Peyer's patch (tissue), 4 donors: ENCODE measurements at regions not wholly inside any gene's neighbourhood (a gene's known extent, or its start where the extent isn't known, plus 50 kb on each side); places are given as distances from the start of the nearest gene placed in this dataset.

Experiments used
- DNase-seq, 3 donors: peaks; one replicate each; pipeline ENCODE4 v3.0.0-alpha.2; 2017 to 2019
- H3K27ac ChIP-seq, 4 donors: fragments of 200-600 bp; sonication (generic); one replicate each; pipeline ENCODE4 v1.5.1; 2016 to 2019
- H3K27me3 ChIP-seq, 2 donors: fragments of 200-600 bp; sonication (generic); one replicate each; pipeline ENCODE4 v1.5.1; 2019
- H3K36me3 ChIP-seq, 3 donors: fragments of 200-600 bp; sonication (generic); one replicate each; pipeline ENCODE4 v1.5.1; 2016 to 2019
- H3K4me1 ChIP-seq, 4 donors: fragments of 200-600 bp; sonication (generic); one replicate each; pipeline ENCODE4 v1.5.1; 2016 to 2019
- H3K4me3 ChIP-seq, 4 donors: fragments of 200-600 bp; sonication (generic); 1 replicate in 3 of 4; 2 replicates in 1 of 4; pipeline ENCODE4 v1.5.1; 2016 to 2019; ENCODE audit warnings: mild to moderate bottlenecking in 1 of 4
- H3K9me3 ChIP-seq, 4 donors: fragments of 200-600 bp; sonication (generic); one replicate each; pipeline ENCODE4 v1.5.1; 2016 to 2019; ENCODE audit warnings: mild to moderate bottlenecking in 1 of 4
- CTCF ChIP-seq, 6 experiments: fragments of 450-650 bp in 4 of 6; fragments of 200-600 bp in 2 of 6; sonication (generic) in 1 of 6; IDR thresholded peaks; one replicate each; pipeline ENCODE4 v1.5.1; 2017 to 2019; ENCODE audit warnings: antibody characterized with exemption in 6 of 6, mild to moderate bottlenecking in 3 of 6, moderate library complexity in 1 of 6
- POLR2A ChIP-seq, 2 donors: fragments of 450-650 bp; IDR thresholded peaks; one replicate each; pipeline ENCODE4 v1.5.1; 2017; ENCODE audit warnings: antibody characterized with exemption in 2 of 2, mild to moderate bottlenecking in 2 of 2, moderate library complexity in 2 of 2

- Histone ChIP-seq H3K4me1 (no peaks in the 10 kb centered on the region), H3K27ac (no peak overlapping the region), H3K4me3 (no peak overlapping the region), H3K9me3 (no peaks in the 10 kb centered on the region), H3K36me3 (no peaks in the 10 kb centered on the region), H3K27me3 (no peaks in the 10 kb centered on the region)
- DNase-seq: no peak
- TF ChIP-seq CTCF (IDR thresholded peaks at IDR 0.05): no peak
These were observed 941.0 kb upstream of the CHORDC1 start for GRCh38 chr11:91163619-91164451.

- no peak for DNase-seq
- H3K36me3 ChIP-seq: no peaks in the 10 kb centered on the region
- no peaks in the 10 kb centered on the region for H3K9me3 ChIP-seq
- H3K27me3 ChIP-seq: no peaks in the 10 kb centered on the region
- TF ChIP-seq CTCF (IDR thresholded peaks at IDR 0.05): no peak
- TF ChIP-seq POLR2A (IDR thresholded peaks at IDR 0.05): no peak
- no peak overlapping the region for H3K4me3 ChIP-seq
- H3K27ac ChIP-seq: no peak overlapping the region
- no peaks in the 10 kb centered on the region for H3K4me1 ChIP-seq
These were observed 937.8 kb upstream of the CHORDC1 start for GRCh38 chr11:91160661-91161060.

GRCh38 chr11:91158891-91159537 is 936.2 kb upstream of the CHORDC1 start:
- Histone ChIP-seq H3K9me3 (no peaks in the 10 kb centered on the region), H3K4me1 (no peaks in the 10 kb centered on the region), H3K36me3 (no peaks in the 10 kb centered on the region), H3K4me3 (no peak overlapping the region), H3K27ac (no peak overlapping the region), H3K27me3 (no peaks in the 10 kb centered on the region)
- no peak for TF ChIP-seq POLR2A (IDR thresholded peaks at IDR 0.05)
- no peak for TF ChIP-seq CTCF (IDR thresholded peaks at IDR 0.05)
- DNase-seq: no peak

GRCh38 chr11:91158297-91158696 is 935.4 kb upstream of the CHORDC1 start:
- no peaks in the 10 kb centered on the region for H3K36me3 ChIP-seq
- H3K4me3 ChIP-seq: no peak overlapping the region
- no peaks in the 10 kb centered on the region for H3K27me3 ChIP-seq
- no peak for DNase-seq
- H3K4me1 ChIP-seq: no peaks in the 10 kb centered on the region
- TF ChIP-seq CTCF (IDR thresholded peaks at IDR 0.05) (no peak), POLR2A (IDR thresholded peaks at IDR 0.05) (no peak)
- H3K9me3 ChIP-seq: no peaks in the 10 kb centered on the region
- no peak overlapping the region for H3K27ac ChIP-seq

GRCh38 chr11:91156041-91156440 is 933.2 kb upstream of the CHORDC1 start:
- DNase-seq: no peak
- Histone ChIP-seq H3K9me3 (no peaks in the 10 kb centered on the region), H3K4me1 (no peaks in the 10 kb centered on the region), H3K27me3 (no peaks in the 10 kb centered on the region), H3K27ac (no peak overlapping the region), H3K36me3 (no peaks in the 10 kb centered on the region), H3K4me3 (no peak overlapping the region)
- TF ChIP-seq POLR2A (IDR thresholded peaks at IDR 0.05): no peak
- no peak for TF ChIP-seq CTCF (IDR thresholded peaks at IDR 0.05)
